Activated T-helper 1 cell treated with anti-CD3 and anti-CD28 coated beads, Interleukin-12 subunit alpha, Interleukin-12 subunit beta, Interleukin-2, Interleukin-4 antibody, amounts not matched to agents 30 ng/mL and 10 ng/mL and 1 ng/mL, durations not matched to agents 14 hours and 24 hours and 36 hours (primary cell): ENCODE measurements at regions not wholly inside any gene's neighbourhood (a gene's known extent, or its start where the extent isn't known, plus 50 kb on each side); places are given as distances from the start of the nearest gene placed in this dataset.

Source experiments
- DNase-seq: peaks from one replicate; pipeline ENCODE4 v3.0.0; 2021; ENCODE audit warnings: low spot score
- H3K27ac Mint-ChIP-seq: one replicate; pipeline ENCODE4 v1.8.0; 2021; ENCODE audit warnings: mild to moderate bottlenecking, mixed read lengths
- H3K27me3 Mint-ChIP-seq: one replicate; pipeline ENCODE4 v1.8.0; 2022; ENCODE audit warnings: mild to moderate bottlenecking, moderate library complexity, mixed read lengths; ENCODE audit not compliant: insufficient read depth
- H3K36me3 Mint-ChIP-seq: one replicate; pipeline ENCODE4 v1.8.0; 2021; ENCODE audit warnings: low read depth, mixed read lengths
- H3K4me1 Mint-ChIP-seq: one replicate; pipeline ENCODE4 v1.8.0; 2021; ENCODE audit warnings: low read depth, mixed read lengths
- H3K4me3 Mint-ChIP-seq: one replicate; pipeline ENCODE4 v1.8.0; 2021; ENCODE audit warnings: mild to moderate bottlenecking, moderate library complexity, mixed read lengths
- H3K9me3 Mint-ChIP-seq: one replicate; pipeline ENCODE4 v1.8.0; 2021; ENCODE audit warnings: mixed read lengths
- intact Hi-C: fragments of 100-400 bp; cut with micrococcal nuclease; formaldehyde crosslinking; loops from one replicate; pipeline ENCODE4 v1.15.1; 2024

- intact Hi-C loops, result no loop called here
- H3K27me3 Mint-ChIP-seq, result peaks cover 23% of the 10 kb centered on the region
Observed at GRCh38 chr11:133787379-133788141, 57.8 kb downstream of the SPATA19 start.

GRCh38 chr11:133785795-133786340, 59.4 kb downstream of the SPATA19 start:
- intact Hi-C loops, result no loop called here
- Mint-ChIP-seq H3K4me3 (no peak overlapping the region), H3K27ac (no peak overlapping the region), H3K9me3 (no peaks in the 10 kb centered on the region), H3K27me3 (peaks cover 23% of the 10 kb centered on the region), H3K4me1 (no peaks in the 10 kb centered on the region), H3K36me3 (no peaks in the 10 kb centered on the region)
- DNase-seq, result no peak

More at GRCh38 chr11:133787379-133788141, 57.8 kb downstream of the SPATA19 start:
- DNase-seq, result no peak
- no peak overlapping the region for H3K4me3 Mint-ChIP-seq
- H3K9me3 Mint-ChIP-seq, result no peaks in the 10 kb centered on the region
- no peak overlapping the region for H3K27ac Mint-ChIP-seq
- H3K4me1 Mint-ChIP-seq, result no peaks in the 10 kb centered on the region
- H3K36me3 Mint-ChIP-seq, result no peaks in the 10 kb centered on the region

GRCh38 chr11:133784359-133784758, 61.0 kb downstream of the SPATA19 start:
- H3K36me3 Mint-ChIP-seq, result no peaks in the 10 kb centered on the region

GRCh38 chr11:133782116-133782725, 63.1 kb downstream of the SPATA19 start:
- intact Hi-C loops, result no loop called here
- Mint-ChIP-seq H3K27ac (no peak overlapping the region), H3K4me3 (no peak overlapping the region)

More at GRCh38 chr11:133784359-133784758, 61.0 kb downstream of the SPATA19 start:
- intact Hi-C loops, result no loop called here
- Mint-ChIP-seq H3K27me3 (peaks cover 20% of the 10 kb centered on the region), H3K4me1 (no peaks in the 10 kb centered on the region), H3K27ac (no peak overlapping the region), H3K9me3 (no peaks in the 10 kb centered on the region), H3K4me3 (no peak overlapping the region)
- DNase-seq, result no peak

GRCh38 chr11:133778161-133778560, 67.2 kb downstream of the SPATA19 start:
- intact Hi-C loops, result no loop called here
- no peak overlapping the region for H3K4me3 Mint-ChIP-seq
- H3K27me3 Mint-ChIP-seq, result peaks cover 2% of the 10 kb centered on the region
- H3K27ac Mint-ChIP-seq, result no peak overlapping the region
- no peak for DNase-seq
- no peaks in the 10 kb centered on the region for H3K4me1 Mint-ChIP-seq
- no peaks in the 10 kb centered on the region for H3K36me3 Mint-ChIP-seq
- no peaks in the 10 kb centered on the region for H3K9me3 Mint-ChIP-seq

More at GRCh38 chr11:133782116-133782725, 63.1 kb downstream of the SPATA19 start:
- DNase-seq, result no peak
- Mint-ChIP-seq H3K36me3 (no peaks in the 10 kb centered on the region), H3K4me1 (no peaks in the 10 kb centered on the region), H3K9me3 (no peaks in the 10 kb centered on the region), H3K27me3 (peaks cover 7% of the 10 kb centered on the region)

GRCh38 chr11:133776671-133777367, 68.5 kb downstream of the SPATA19 start:
- Mint-ChIP-seq H3K27ac (no peak overlapping the region), H3K9me3 (no peaks in the 10 kb centered on the region), H3K36me3 (no peaks in the 10 kb centered on the region), H3K27me3 (peaks cover 2% of the 10 kb centered on the region), H3K4me3 (no peak overlapping the region), H3K4me1 (no peaks in the 10 kb centered on the region)
- DNase-seq, result no peak
- intact Hi-C loops, result no loop called here

- Mint-ChIP-seq H3K9me3 (no peaks in the 10 kb centered on the region), H3K36me3 (no peaks in the 10 kb centered on the region), H3K27ac (no peak overlapping the region), H3K4me1 (no peaks in the 10 kb centered on the region), H3K4me3 (no peak overlapping the region), H3K27me3 (peaks cover 1% of the 10 kb centered on the region)
- intact Hi-C loops, result no loop called here
- DNase-seq, result no peak
Observed at GRCh38 chr11:133762538-133762937, 82.8 kb downstream of the SPATA19 start.

GRCh38 chr11:133753150-133753549, 92.2 kb downstream of the SPATA19 start:
- intact Hi-C loops, result no loop called here
- H3K9me3 Mint-ChIP-seq, result no peaks in the 10 kb centered on the region
- no peak for DNase-seq
- peaks cover 3% of the 10 kb centered on the region for H3K27me3 Mint-ChIP-seq
- no peak overlapping the region for H3K27ac Mint-ChIP-seq
- H3K4me3 Mint-ChIP-seq, result no peak overlapping the region
- no peaks in the 10 kb centered on the region for H3K36me3 Mint-ChIP-seq
- H3K4me1 Mint-ChIP-seq, result no peaks in the 10 kb centered on the region

- Mint-ChIP-seq H3K36me3 (no peaks in the 10 kb centered on the region), H3K4me1 (no peaks in the 10 kb centered on the region), H3K9me3 (no peaks in the 10 kb centered on the region), H3K27ac (no peak overlapping the region), H3K4me3 (no peak overlapping the region), H3K27me3 (peaks cover 3% of the 10 kb centered on the region)
- no peak for DNase-seq
- intact Hi-C loops, result no loop called here
Observed at GRCh38 chr11:133749841-133750240, 95.5 kb downstream of the SPATA19 start.

GRCh38 chr11:133747409-133747808, 97.9 kb downstream of the SPATA19 start:
- H3K4me3 Mint-ChIP-seq, result no peak overlapping the region
- no peak overlapping the region for H3K27ac Mint-ChIP-seq
- H3K9me3 Mint-ChIP-seq, result no peaks in the 10 kb centered on the region
- H3K4me1 Mint-ChIP-seq, result no peaks in the 10 kb centered on the region
- H3K27me3 Mint-ChIP-seq, result peaks cover 3% of the 10 kb centered on the region
- intact Hi-C loops, result no loop called here
- DNase-seq, result no peak
- H3K36me3 Mint-ChIP-seq, result no peaks in the 10 kb centered on the region

- intact Hi-C loops, result no loop called here
- DNase-seq, result no peak
- Mint-ChIP-seq H3K4me1 (no peaks in the 10 kb centered on the region), H3K27me3 (peaks cover 3% of the 10 kb centered on the region), H3K36me3 (no peaks in the 10 kb centered on the region), H3K9me3 (no peaks in the 10 kb centered on the region), H3K4me3 (no peak overlapping the region), H3K27ac (no peak overlapping the region)
Observed at GRCh38 chr11:133746663-133747306, 98.5 kb downstream of the SPATA19 start.

GRCh38 chr11:133745791-133746190, 99.5 kb downstream of the SPATA19 start:
- DNase-seq, result no peak
- intact Hi-C loops, result no loop called here
- Mint-ChIP-seq H3K27me3 (peaks cover under 1% of the 10 kb centered on the region), H3K36me3 (no peaks in the 10 kb centered on the region), H3K9me3 (no peaks in the 10 kb centered on the region), H3K27ac (no peak overlapping the region), H3K4me1 (no peaks in the 10 kb centered on the region), H3K4me3 (no peak overlapping the region)
